Neural progenitor cell (in vitro differentiated cells): ENCODE measurements at regions not wholly inside any gene's neighbourhood (a gene's known extent, or its start where the extent isn't known, plus 50 kb on each side); places are given as distances from the start of the nearest gene placed in this dataset.

ENCODE experiments used
- DNase-seq: peaks from one replicate; pipeline ENCODE4 v3.0.0-alpha.2; 2016; ENCODE audit warnings: low spot score
- H2AFZ ChIP-seq: fragments of 200-600 bp; sonication (generic); replicated peaks from 2 replicates; pipeline ENCODE4 v1.6.1; 2016; ENCODE audit warnings: antibody characterized with exemption
- H3F3A ChIP-seq: fragments of 200-600 bp; sonication (generic); 2 replicates; pipeline ENCODE4 v1.6.1; 2016; ENCODE audit warnings: antibody characterized with exemption, low read depth
- H3K27ac ChIP-seq: fragments of 200-600 bp; sonication (generic); 2 replicates; pipeline ENCODE4 v1.5.1; 2016; ENCODE audit warnings: mild to moderate bottlenecking
- H3K27me3 ChIP-seq: fragments of 200-600 bp; sonication (generic); 2 replicates; pipeline ENCODE4 v1.6.1; 2016; ENCODE audit warnings: mild to moderate bottlenecking, moderate library complexity
- H3K36me3 ChIP-seq: fragments of 200-600 bp; sonication (generic); 2 replicates; pipeline ENCODE4 v1.5.1; 2016
- H3K4me1 ChIP-seq: fragments of 200-600 bp; sonication (generic); 2 replicates; pipeline ENCODE4 v1.6.1; 2016; ENCODE audit warnings: mixed run types
- H3K4me2 ChIP-seq: fragments of 200-600 bp; sonication (generic); 2 replicates; pipeline ENCODE4 v1.6.1; 2016
- H3K4me3 ChIP-seq: fragments of 200-600 bp; sonication (generic); 2 replicates; pipeline ENCODE4 v1.5.1; 2016
- H3K79me2 ChIP-seq: fragments of 200-600 bp; sonication (generic); 2 replicates; pipeline ENCODE4 v1.6.1; 2016; ENCODE audit warnings: low read depth
- H3K9ac ChIP-seq: fragments of 200-600 bp; sonication (generic); 2 replicates; pipeline ENCODE4 v1.6.1; 2016
- H3K9me3 ChIP-seq: fragments of 200-600 bp; sonication (generic); 2 replicates; pipeline ENCODE4 v1.5.1; 2016; ENCODE audit warnings: low read depth
- H4K20me1 ChIP-seq: fragments of 200-600 bp; sonication (generic); 2 replicates; pipeline ENCODE4 v1.6.1; 2016; ENCODE audit warnings: low read depth
- H3K27ac Mint-ChIP-seq: 3 replicates; pipeline ENCODE4 v1.8.0; 2021; ENCODE audit warnings: mixed read lengths
- H3K27me3 Mint-ChIP-seq: 2 replicates; pipeline ENCODE4 v1.8.0; 2022; ENCODE audit warnings: low read depth, mild to moderate bottlenecking, inconsistent platforms, moderate library complexity, mixed read lengths; ENCODE audit not compliant: insufficient read depth
- H3K36me3 Mint-ChIP-seq: 3 replicates; pipeline ENCODE4 v1.8.0; 2021; ENCODE audit warnings: mixed read lengths
- H3K4me1 Mint-ChIP-seq: 3 replicates; pipeline ENCODE4 v1.8.0; 2021; ENCODE audit warnings: mixed read lengths
- H3K4me3 Mint-ChIP-seq: 3 replicates; pipeline ENCODE4 v1.8.0; 2021; ENCODE audit warnings: mild to moderate bottlenecking, moderate library complexity, mixed read lengths
- H3K9me3 Mint-ChIP-seq: 3 replicates; pipeline ENCODE4 v1.8.0; 2020; ENCODE audit warnings: mixed read lengths
- CTCF ChIP-seq: fragments of 200-600 bp; sonication (generic); IDR thresholded peaks from 2 replicates; pipeline ENCODE4 v1.5.1; 2017; ENCODE audit warnings: antibody characterized with exemption, mild to moderate bottlenecking
- EZH2 ChIP-seq: fragments of 200-600 bp; sonication (generic); IDR thresholded peaks from 2 replicates; pipeline ENCODE4 v1.6.1; 2017; ENCODE audit warnings: antibody characterized with exemption, mild to moderate bottlenecking, moderate library complexity
- EZH2phosphoT487 ChIP-seq: fragments of 200-600 bp; sonication (generic); IDR thresholded peaks from 2 replicates; pipeline ENCODE4 v1.6.1; 2017; ENCODE audit warnings: antibody characterized with exemption

GRCh38 chr13:106132216-106132615 lies 403.2 kb downstream of the EFNB2 start:
- H3F3A ChIP-seq = no peaks in the 10 kb centered on the region
- no peak overlapping the region for H3K27ac ChIP-seq
- no peak overlapping the region for H2AFZ ChIP-seq
- H3K9me3 Mint-ChIP-seq = peaks cover 47% of the 10 kb centered on the region
- H3K4me3 Mint-ChIP-seq = no peak overlapping the region
- no peaks in the 10 kb centered on the region for H3K36me3 ChIP-seq
- peaks cover 10% of the 10 kb centered on the region for H3K36me3 Mint-ChIP-seq
- H3K9ac ChIP-seq = no peak overlapping the region
- no peak for DNase-seq
- TF ChIP-seq EZH2 (no peak), EZH2phosphoT487 (no peak), CTCF (no peak)
- no peaks in the 10 kb centered on the region for H3K4me1 ChIP-seq
- H3K79me2 ChIP-seq = no peaks in the 10 kb centered on the region
- no peaks in the 10 kb centered on the region for H3K27me3 Mint-ChIP-seq
- no peaks in the 10 kb centered on the region for H3K9me3 ChIP-seq
- H3K27me3 ChIP-seq = no peaks in the 10 kb centered on the region
- H3K4me1 Mint-ChIP-seq = no peaks in the 10 kb centered on the region
- no peak overlapping the region for H3K4me3 ChIP-seq
- H4K20me1 ChIP-seq = no peaks in the 10 kb centered on the region
- H3K4me2 ChIP-seq = no peak overlapping the region
- no peak overlapping the region for H3K27ac Mint-ChIP-seq

DNA sequence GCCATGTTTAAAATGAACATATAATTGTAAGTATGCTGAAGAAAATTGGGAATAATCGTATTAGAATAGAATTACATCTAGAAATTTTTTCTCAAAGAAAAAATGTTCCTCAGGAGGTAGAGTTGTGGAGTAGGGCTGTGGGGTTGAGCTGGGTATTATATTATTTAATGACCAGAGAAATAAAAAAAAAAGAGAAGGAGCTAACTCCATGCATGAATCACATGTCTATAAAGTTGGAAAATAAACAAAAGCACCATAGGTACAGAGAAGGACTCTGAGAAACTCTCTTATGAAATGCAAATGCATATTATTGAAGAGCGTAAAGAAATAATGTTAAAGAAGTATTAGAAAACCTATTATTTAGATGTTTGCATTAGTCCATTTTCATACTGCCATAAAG lies 405.5 kb downstream of the EFNB2 start:
- H3K27me3 Mint-ChIP-seq = no peaks in the 10 kb centered on the region
- H3K9me3 Mint-ChIP-seq = peaks cover 48% of the 10 kb centered on the region
- Histone ChIP-seq H4K20me1 (no peaks in the 10 kb centered on the region), H3K4me1 (no peaks in the 10 kb centered on the region), H2AFZ (no peak overlapping the region), H3K79me2 (no peaks in the 10 kb centered on the region), H3K4me3 (no peak overlapping the region), H3F3A (no peaks in the 10 kb centered on the region), H3K9ac (no peak overlapping the region), H3K9me3 (no peaks in the 10 kb centered on the region), H3K27ac (no peak overlapping the region), H3K36me3 (no peaks in the 10 kb centered on the region), H3K4me2 (no peak overlapping the region), H3K27me3 (no peaks in the 10 kb centered on the region)
- H3K4me3 Mint-ChIP-seq = no peak overlapping the region
- no peak for TF ChIP-seq EZH2phosphoT487
- no peak for TF ChIP-seq EZH2
- no peak for TF ChIP-seq CTCF
- H3K4me1 Mint-ChIP-seq = no peaks in the 10 kb centered on the region
- H3K36me3 Mint-ChIP-seq = peaks cover 10% of the 10 kb centered on the region
- no peak overlapping the region for H3K27ac Mint-ChIP-seq
- no peak for DNase-seq

- no peak overlapping the region for H3K4me3 Mint-ChIP-seq
- Histone ChIP-seq H3K9ac (no peak overlapping the region), H3K4me1 (no peaks in the 10 kb centered on the region), H3K36me3 (no peaks in the 10 kb centered on the region), H3K79me2 (no peaks in the 10 kb centered on the region), H4K20me1 (no peaks in the 10 kb centered on the region), H3K27ac (no peak overlapping the region), H3K9me3 (no peaks in the 10 kb centered on the region), H3K4me3 (no peak overlapping the region), H3K4me2 (no peak overlapping the region), H3K27me3 (no peaks in the 10 kb centered on the region), H2AFZ (no peak overlapping the region), H3F3A (no peaks in the 10 kb centered on the region)
- H3K9me3 Mint-ChIP-seq = peaks cover 44% of the 10 kb centered on the region
- no peaks in the 10 kb centered on the region for H3K4me1 Mint-ChIP-seq
- no peaks in the 10 kb centered on the region for H3K27me3 Mint-ChIP-seq
- no peak for DNase-seq
- H3K27ac Mint-ChIP-seq = no peak overlapping the region
- H3K36me3 Mint-ChIP-seq = peaks cover 10% of the 10 kb centered on the region
- TF ChIP-seq EZH2 (no peak), CTCF (no peak), EZH2phosphoT487 (no peak)
These were observed 406.2 kb downstream of the EFNB2 start for GRCh38 chr13:106129273-106129672.
